PC-9 (cell line): ENCODE measurements at regions not wholly inside any gene's neighbourhood (a gene's known extent, or its start where the extent isn't known, plus 50 kb on each side); places are given as distances from the start of the nearest gene placed in this dataset.

Experiments
- BruUV-seq: library from RNA; stranded (reverse); fragments of 400-500 nt; replicated peaks from 2 replicates; lab custom pipeline; 2021; lab: Mats Ljungman, UMichigan
- CTCF ChIA-PET: fragments of 300-600 bp; sonication (Branson Sonifier 250); formaldehyde crosslinking; loops from one replicate; lab custom pipeline; 2022; ENCODE audit warnings: antibody characterized with exemption; lab: Charles Lee
- POLR2A ChIA-PET: fragments of 300-600 bp; sonication (Branson Sonifier 250); formaldehyde crosslinking; loops from one replicate; lab custom pipeline; 2022; ENCODE audit warnings: antibody characterized with exemption; ENCODE audit not compliant: unreplicated experiment; lab: Charles Lee
- DNase-seq, 2 experiments: peaks; one replicate each; pipeline versions ENCODE4 v3.0.0 to v3.0.0-alpha.2; 2015 to 2022; ENCODE audit warnings: mixed read lengths in 1 of 2
- H2AFZ ChIP-seq: fragments of 200-600 bp; sonication (generic); 2 replicates; pipeline ENCODE4 v1.8.1; 2017; ENCODE audit warnings: antibody characterized with exemption
- H3F3A ChIP-seq: fragments of 200-600 bp; sonication (generic); 2 replicates; pipeline ENCODE4 v1.8.1; 2017; ENCODE audit warnings: antibody characterized with exemption, mild to moderate bottlenecking, low read depth; ENCODE audit not compliant: insufficient read depth
- H3K27ac ChIP-seq: fragments of 200-600 bp; sonication (generic); 2 replicates; pipeline ENCODE4 v1.6.1; 2016; ENCODE audit warnings: mixed run types
- H3K27me3 ChIP-seq: fragments of 200-600 bp; sonication (generic); 2 replicates; pipeline ENCODE4 v1.6.1; 2016; ENCODE audit warnings: low read depth, mixed run types; ENCODE audit not compliant: insufficient read depth
- H3K36me3 ChIP-seq: fragments of 200-600 bp; sonication (generic); 2 replicates; pipeline ENCODE4 v1.6.1; 2016; ENCODE audit warnings: low read depth, mixed run types
- H3K4me1 ChIP-seq: fragments of 200-600 bp; sonication (generic); replicated peaks from 2 replicates; pipeline ENCODE4 v1.6.1; 2016; ENCODE audit warnings: mixed run types; ENCODE audit not compliant: insufficient read depth
- H3K4me2 ChIP-seq: fragments of 200-600 bp; sonication (generic); 2 replicates; pipeline ENCODE4 v1.6.1; 2017; ENCODE audit warnings: mixed run types
- H3K4me3 ChIP-seq: fragments of 200-600 bp; sonication (generic); 2 replicates; pipeline ENCODE4 v1.6.1; 2016; ENCODE audit warnings: mixed run types
- H3K79me2 ChIP-seq: fragments of 200-600 bp; sonication (generic); 2 replicates; pipeline ENCODE4 v1.6.1; 2017; ENCODE audit warnings: low read depth, mixed run types
- H3K9me2 ChIP-seq: fragments of 200-600 bp; sonication (generic); 2 replicates; pipeline ENCODE4 v1.8.1; 2017; ENCODE audit warnings: mild to moderate bottlenecking; ENCODE audit not compliant: insufficient read depth
- H3K9me3 ChIP-seq: fragments of 200-600 bp; sonication (generic); 2 replicates; pipeline ENCODE4 v1.8.1; 2016; ENCODE audit warnings: low read depth; ENCODE audit not compliant: insufficient read depth
- H4K20me1 ChIP-seq: fragments of 200-600 bp; sonication (generic); 2 replicates; pipeline ENCODE4 v1.8.1; 2017; ENCODE audit not compliant: insufficient read depth
- EZH2 ChIP-seq: fragments of 200-600 bp; sonication (generic); IDR thresholded peaks from 2 replicates; pipeline ENCODE4 v1.8.0; 2017; ENCODE audit warnings: antibody characterized with exemption, low read depth
- intact Hi-C: fragments of 100-400 bp; cut with micrococcal nuclease; formaldehyde crosslinking; loops from one replicate; pipeline ENCODE4 v1.10.0; 2022; ENCODE audit not compliant: unreplicated experiment
- TF ChIP-seq, protein P1 (sequence below): fragments of 200-600 bp; sonication (generic); conservative IDR thresholded peaks from 2 replicates; pipeline ENCODE4 v1.6.1; 2017; ENCODE audit warnings: mixed run types, antibody characterized with exemption, mild to moderate bottlenecking, moderate library complexity

DNA sequence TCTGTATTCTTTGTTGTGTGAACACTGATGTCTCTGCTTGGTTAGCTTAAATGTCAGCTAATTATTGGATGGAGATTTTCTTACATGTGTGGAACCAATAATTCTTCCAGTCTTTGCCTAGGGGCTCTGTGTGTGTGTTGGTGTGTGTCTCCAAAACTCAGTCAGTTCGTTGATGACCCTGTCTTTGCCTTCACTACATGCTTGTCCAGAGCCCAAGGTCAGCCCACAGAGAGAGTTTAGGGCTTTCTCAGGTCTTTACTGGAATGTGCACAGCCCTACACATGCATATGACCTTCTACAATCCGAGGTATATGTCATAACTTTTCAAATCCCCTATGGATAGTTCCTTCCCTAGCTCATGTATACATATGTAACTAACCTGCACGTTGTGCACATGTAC, 74.1 kb upstream of the LDAH start:
- no peak overlapping the region for H3K27ac ChIP-seq
- H3K9me3 ChIP-seq = no peaks in the 10 kb centered on the region
- H3K4me1 ChIP-seq = no peaks in the 10 kb centered on the region
- BruUV-seq = no TSS peak
- no peaks in the 10 kb centered on the region for H3F3A ChIP-seq
- H3K36me3 ChIP-seq = no peaks in the 10 kb centered on the region
- H4K20me1 ChIP-seq = no peaks in the 10 kb centered on the region
- intact Hi-C loops = no loop called here
- H3K4me2 ChIP-seq = no peak overlapping the region
- POLR2A ChIA-PET = no interaction called here
- no peaks in the 10 kb centered on the region for H3K79me2 ChIP-seq
- H2AFZ ChIP-seq = no peak overlapping the region
- TF ChIP-seq, protein P1, sequence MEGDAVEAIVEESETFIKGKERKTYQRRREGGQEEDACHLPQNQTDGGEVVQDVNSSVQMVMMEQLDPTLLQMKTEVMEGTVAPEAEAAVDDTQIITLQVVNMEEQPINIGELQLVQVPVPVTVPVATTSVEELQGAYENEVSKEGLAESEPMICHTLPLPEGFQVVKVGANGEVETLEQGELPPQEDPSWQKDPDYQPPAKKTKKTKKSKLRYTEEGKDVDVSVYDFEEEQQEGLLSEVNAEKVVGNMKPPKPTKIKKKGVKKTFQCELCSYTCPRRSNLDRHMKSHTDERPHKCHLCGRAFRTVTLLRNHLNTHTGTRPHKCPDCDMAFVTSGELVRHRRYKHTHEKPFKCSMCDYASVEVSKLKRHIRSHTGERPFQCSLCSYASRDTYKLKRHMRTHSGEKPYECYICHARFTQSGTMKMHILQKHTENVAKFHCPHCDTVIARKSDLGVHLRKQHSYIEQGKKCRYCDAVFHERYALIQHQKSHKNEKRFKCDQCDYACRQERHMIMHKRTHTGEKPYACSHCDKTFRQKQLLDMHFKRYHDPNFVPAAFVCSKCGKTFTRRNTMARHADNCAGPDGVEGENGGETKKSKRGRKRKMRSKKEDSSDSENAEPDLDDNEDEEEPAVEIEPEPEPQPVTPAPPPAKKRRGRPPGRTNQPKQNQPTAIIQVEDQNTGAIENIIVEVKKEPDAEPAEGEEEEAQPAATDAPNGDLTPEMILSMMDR = no peak
- no peak for TF ChIP-seq EZH2
- CTCF ChIA-PET = no interaction called here
- no peaks in the 10 kb centered on the region for H3K9me2 ChIP-seq
- H3K27me3 ChIP-seq = peaks cover 60% of the 10 kb centered on the region
- no peak overlapping the region for H3K4me3 ChIP-seq
- DNase-seq = no peak

DNA sequence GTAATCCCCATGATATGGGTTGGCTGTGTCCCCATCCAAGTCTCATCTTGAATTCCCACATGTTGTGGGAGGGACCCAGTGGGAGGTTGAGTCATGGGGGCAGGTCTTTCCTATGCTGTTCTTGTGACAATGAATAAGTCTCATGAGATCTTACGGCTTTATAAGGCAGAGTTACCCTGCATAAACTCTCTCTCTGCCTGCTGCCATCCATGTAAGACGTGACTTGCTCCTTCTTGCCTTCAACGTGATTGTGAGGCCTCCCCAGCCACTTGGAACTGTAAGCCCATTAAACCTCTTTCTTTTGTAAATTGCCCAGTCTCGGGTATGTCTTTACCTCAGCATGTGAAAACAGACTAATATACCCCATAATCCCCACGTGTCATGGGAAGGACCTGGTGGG, 61.9 kb upstream of the LDAH start:
- Histone ChIP-seq H3K36me3 (no peaks in the 10 kb centered on the region), H3K9me2 (no peaks in the 10 kb centered on the region), H3K27me3 (peaks cover 39% of the 10 kb centered on the region), H2AFZ (no peak overlapping the region), H3K79me2 (no peaks in the 10 kb centered on the region), H3K27ac (no peak overlapping the region), H4K20me1 (no peaks in the 10 kb centered on the region), H3K9me3 (no peaks in the 10 kb centered on the region), H3K4me2 (no peak overlapping the region), H3F3A (no peaks in the 10 kb centered on the region), H3K4me1 (no peaks in the 10 kb centered on the region), H3K4me3 (no peak overlapping the region)
- ChIA-PET CTCF (no interaction called here), POLR2A (no interaction called here)
- intact Hi-C loops = no loop called here
- BruUV-seq = no TSS peak
- TF ChIP-seq, protein P1 = no peak
- TF ChIP-seq EZH2 = no peak
- no peak for DNase-seq

DNA sequence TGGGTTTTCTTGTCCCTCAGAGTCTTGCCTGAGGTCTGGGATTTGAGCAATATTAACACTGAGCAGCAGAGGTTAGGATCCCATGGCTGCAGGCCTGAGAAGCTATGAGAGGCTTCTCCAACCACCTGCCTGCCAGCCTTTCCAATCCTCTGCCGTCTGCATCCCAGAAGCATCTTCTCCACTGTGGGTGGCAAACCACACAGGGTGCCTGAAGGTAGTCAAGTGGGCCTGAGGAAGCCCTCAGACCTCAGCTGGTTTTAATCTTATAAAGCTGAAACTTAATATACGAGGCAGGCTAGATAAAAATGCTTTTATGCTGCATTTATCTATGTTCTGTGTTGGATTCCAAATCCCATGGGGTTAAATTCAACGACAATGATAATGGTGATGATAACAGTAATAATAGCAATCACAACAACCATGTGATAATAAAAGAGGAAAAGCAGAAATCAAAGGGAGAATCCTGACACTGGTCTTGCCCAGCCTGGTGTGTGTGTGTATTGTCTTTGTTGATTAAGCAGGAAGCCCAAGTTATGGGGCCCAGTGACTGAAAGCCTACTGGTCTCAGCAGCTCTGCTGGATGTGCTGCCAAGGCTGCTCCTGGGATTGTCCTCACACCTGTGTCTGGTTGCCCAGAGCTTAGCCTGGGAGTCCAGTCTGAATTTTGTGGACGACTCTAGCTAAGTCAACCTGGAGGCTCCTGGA, 59.7 kb upstream of the LDAH start:
- no TSS peak for BruUV-seq

More for the DNA sequence above, 59.7 kb upstream of the LDAH start:
- Histone ChIP-seq H3K79me2 (no peaks in the 10 kb centered on the region), H3K27me3 (peaks cover 40% of the 10 kb centered on the region), H2AFZ (no peak overlapping the region), H3F3A (no peaks in the 10 kb centered on the region), H3K9me2 (no peaks in the 10 kb centered on the region), H3K9me3 (no peaks in the 10 kb centered on the region), H3K27ac (no peak overlapping the region), H3K4me1 (no peaks in the 10 kb centered on the region), H3K4me3 (no peak overlapping the region), H3K4me2 (no peak overlapping the region), H3K36me3 (no peaks in the 10 kb centered on the region), H4K20me1 (no peaks in the 10 kb centered on the region)
- POLR2A ChIA-PET = no interaction called here
- TF ChIP-seq, protein P1 = no peak
- no peak for TF ChIP-seq EZH2
- CTCF ChIA-PET = no interaction called here
- no peak for DNase-seq
- intact Hi-C loops = no loop called here
